HCT116 (cell line): ENCODE measurements at regions not wholly inside any gene's neighbourhood (a gene's known extent, or its start where the extent isn't known, plus 50 kb on each side); places are given as distances from the start of the nearest gene placed in this dataset.

Experiments used
- ATAC-seq: fragments of 200-7000 bp; cut with Tn5 transposase; 2 replicates; pipeline ENCODE4 v1.9.1; 2020; ENCODE audit warnings: mild to moderate bottlenecking, moderate library complexity
- BruUV-seq: library from RNA; stranded (reverse); fragments of 400-500 nt; replicated peaks from 2 replicates; lab custom pipeline; 2021; lab: Mats Ljungman, UMichigan
- CTCF ChIA-PET: fragments of 300-600 bp; sonication (Branson Sonifier 250); formaldehyde crosslinking; loops from one replicate; lab custom pipeline; 2021; ENCODE audit warnings: antibody characterized with exemption; lab: Charles Lee
- POLR2A ChIA-PET: fragments of 300-600, 350-600 bp; sonication (Branson Sonifier 250); formaldehyde crosslinking; loops from one replicate; lab custom pipeline; 2021; ENCODE audit warnings: antibody characterized with exemption; lab: Charles Lee
- RAD21 ChIA-PET, 2 experiments: fragments of 300-600 bp; sonication (Branson Sonifier 250); formaldehyde crosslinking; loops; one replicate each; lab custom pipeline; 2023; ENCODE audit warnings: low total read pairs in 2 of 2; ENCODE audit not compliant: uncharacterized antibody in 2 of 2, unreplicated experiment in 2 of 2, low non-redundant PET in 1 of 2; lab: Charles Lee
- DNase-seq: peaks from one replicate; pipeline ENCODE4 v3.0.0-alpha.2; 2010; ENCODE audit warnings: low read depth, low spot score
- H2AFZ ChIP-seq: fragments of 200-600 bp; shearing (Covaris generic), sonication (generic); 2 replicates; pipeline ENCODE4 v1.6.1; 2017; ENCODE audit warnings: low read depth, mixed run types, mixed read lengths, antibody characterized with exemption, low read length; ENCODE audit not compliant: poor library complexity, severe bottlenecking
- H3K27ac ChIP-seq: 2 replicates; pipeline ENCODE4 v1.5.1; 2012; ENCODE audit warnings: low read depth, low read length
- H3K27me3 ChIP-seq: fragments of 200-600 bp; sonication (generic); 2 replicates; pipeline ENCODE4 v1.6.1; 2016; ENCODE audit warnings: mixed run types, low read length, mixed read lengths; ENCODE audit not compliant: insufficient read depth
- H3K36me3 ChIP-seq, 2 experiments: fragments of 200-500 bp in 1 of 2; fragments of 200-600 bp in 1 of 2; sonication (Bioruptor generic) in 1 of 2; sonication (generic) in 1 of 2; 2 replicates each; pipeline versions ENCODE4 v1.5.1 to v1.6.1; 2014 to 2016; ENCODE audit warnings: low read length in 2 of 2, inconsistent platforms in 1 of 2, mixed read lengths in 1 of 2, mixed run types in 1 of 2; ENCODE audit not compliant: insufficient read depth in 2 of 2, control insufficient read depth in 1 of 2
- H3K4me1 ChIP-seq, 2 experiments: fragments of 200-600 bp in 1 of 2; sonication (generic) in 1 of 2; 2 replicates each; pipeline versions ENCODE4 v1.5.1 to v1.6.1; 2012 to 2017; ENCODE audit warnings: low read length in 2 of 2, inconsistent platforms in 1 of 2, mild to moderate bottlenecking in 1 of 2, mixed read lengths in 1 of 2, mixed run types in 1 of 2, moderate library complexity in 1 of 2; ENCODE audit not compliant: insufficient read depth in 2 of 2, control insufficient read depth in 1 of 2
- H3K4me2 ChIP-seq: fragments of 200-600 bp; sonication (generic); 2 replicates; pipeline ENCODE4 v1.6.1; 2017; ENCODE audit warnings: mixed run types, low read length, mixed read lengths
- H3K4me3 ChIP-seq, 2 experiments: fragments of 200-600 bp in 1 of 2; sonication (generic) in 1 of 2; replicated peaks in 1 of 2; 2 replicates each; pipeline ENCODE4 v1.5.1; 2011 to 2016; ENCODE audit warnings: low read length in 2 of 2, control low read depth in 1 of 2, low read depth in 1 of 2, mild to moderate bottlenecking in 1 of 2, mixed read lengths in 1 of 2, mixed run types in 1 of 2
- H3K79me2 ChIP-seq: fragments of 200-600 bp; sonication (generic); 2 replicates; pipeline ENCODE4 v1.6.1; 2017; ENCODE audit warnings: mild to moderate bottlenecking, mixed run types, low read length, moderate library complexity, mixed read lengths; ENCODE audit not compliant: insufficient read depth
- H3K9ac ChIP-seq: fragments of 200-600 bp; sonication (generic); 2 replicates; pipeline ENCODE4 v1.6.1; 2016; ENCODE audit warnings: low read length, mixed read lengths
- H3K9me2 ChIP-seq: fragments of 200-600 bp; sonication (generic), shearing (Covaris generic); 2 replicates; pipeline ENCODE4 v1.6.1; 2017; ENCODE audit warnings: mixed run types, mild to moderate bottlenecking, moderate library complexity; ENCODE audit not compliant: insufficient read depth
- H3K9me3 ChIP-seq, 2 experiments: fragments of 200-500 bp in 1 of 2; fragments of 200-600 bp in 1 of 2; sonication (Bioruptor generic) in 1 of 2; sonication (generic) in 1 of 2; 2 replicates each; pipeline ENCODE4 v1.6.1; 2014 to 2017; ENCODE audit warnings: low read length in 2 of 2, mixed read lengths in 2 of 2, inconsistent platforms in 1 of 2, low read depth in 1 of 2, mild to moderate bottlenecking in 1 of 2, mixed run types in 1 of 2, moderate library complexity in 1 of 2; ENCODE audit not compliant: control insufficient read depth in 1 of 2, insufficient read depth in 1 of 2
- H4K20me1 ChIP-seq: fragments of 200-600 bp; sonication (generic), shearing (Covaris generic); 2 replicates; pipeline ENCODE4 v1.6.1; 2017; ENCODE audit warnings: mixed run types, mild to moderate bottlenecking, moderate library complexity; ENCODE audit not compliant: insufficient read depth
- ATF3 ChIP-seq: IDR thresholded peaks from 2 replicates; pipeline ENCODE4 v1.6.1; 2012
- CTCF ChIP-seq, 3 experiments: fragments of 200-600 bp in 1 of 3; sonication (generic) in 1 of 3; IDR thresholded peaks in 2 of 3; conservative IDR thresholded peaks in 1 of 3; 2 replicates each; pipeline ENCODE4 v1.5.1; 2012 to 2017; ENCODE audit warnings: low read depth in 2 of 3, low read length in 2 of 3, antibody characterized with exemption in 1 of 3, borderline replicate concordance in 1 of 3, control low read depth in 1 of 3, mild to moderate bottlenecking in 1 of 3, mixed read lengths in 1 of 3, mixed run types in 1 of 3, moderate library complexity in 1 of 3; ENCODE audit not compliant: insufficient read depth in 1 of 3
- ELF1 ChIP-seq: IDR thresholded peaks from 2 replicates; pipeline ENCODE4 v1.6.1; 2012; ENCODE audit warnings: low read depth, borderline replicate concordance
- EZH2 ChIP-seq: fragments of 200-600 bp; sonication (generic); IDR thresholded peaks from 2 replicates; pipeline ENCODE4 v1.6.1; 2017; ENCODE audit warnings: antibody characterized with exemption, mixed run types
- JUND ChIP-seq: IDR thresholded peaks from 2 replicates; pipeline ENCODE4 v1.6.1; 2012
- POLR2A ChIP-seq: IDR thresholded peaks from 2 replicates; pipeline ENCODE4 v1.7.0; 2011; ENCODE audit warnings: borderline replicate concordance; ENCODE audit not compliant: insufficient read depth, insufficient read length; ENCODE audit errors: extremely low read depth
- RAD21 ChIP-seq: IDR thresholded peaks from 2 replicates; pipeline ENCODE4 v1.6.1; 2012; ENCODE audit warnings: low read depth, mild to moderate bottlenecking
- SIN3A ChIP-seq: IDR thresholded peaks from 2 replicates; pipeline ENCODE4 v1.6.1; 2012; ENCODE audit warnings: low read depth
- SP1 ChIP-seq: IDR thresholded peaks from 2 replicates; pipeline ENCODE4 v1.6.1; 2012; ENCODE audit warnings: low read depth
- SRF ChIP-seq: IDR thresholded peaks from 2 replicates; pipeline ENCODE4 v1.6.1; 2012; ENCODE audit warnings: low read depth
- YY1 ChIP-seq: IDR thresholded peaks from 2 replicates; pipeline ENCODE4 v1.6.1; 2011; ENCODE audit warnings: low read length, low read depth, moderate library complexity, mild to moderate bottlenecking; ENCODE audit not compliant: insufficient replicate concordance; ENCODE audit errors: extremely low read depth
- ZBTB33 ChIP-seq: IDR thresholded peaks from 2 replicates; pipeline ENCODE4 v1.6.1; 2011; ENCODE audit warnings: mild to moderate bottlenecking, low read length, moderate library complexity; ENCODE audit not compliant: insufficient replicate concordance; ENCODE audit errors: extremely low read depth
- ZFX ChIP-seq: fragments of 450-650 bp; IDR thresholded peaks from 2 replicates; pipeline ENCODE4 v1.6.1; 2017
- intact Hi-C: fragments of 100-400 bp; cut with micrococcal nuclease; formaldehyde crosslinking; loops from 2 replicates; pipeline ENCODE4 v1.10.0; 2022

GRCh38 chr16:51061328-51061727 lies 89.7 kb downstream of the SALL1 start:
- no peaks in the 10 kb centered on the region for H4K20me1 ChIP-seq
- TF ChIP-seq SIN3A: no peak
- TF ChIP-seq SRF: no peak
- TF ChIP-seq YY1: no peak
- no peak for TF ChIP-seq ATF3
- no peak for TF ChIP-seq CTCF (IDR thresholded peaks at IDR 0.05 in 2 of 3, conservative IDR thresholded peaks at IDR 0.05 in 1 of 3; ENCODE audit: borderline replicate concordance in 1 of 3, insufficient read depth in 1 of 3, low read depth in 2 of 3, low read length in 2 of 3)
- no peak for TF ChIP-seq POLR2A
- no peak for TF ChIP-seq RAD21
- no peak for TF ChIP-seq ELF1
- TF ChIP-seq EZH2: no peak
- H3K9me2 ChIP-seq: no peaks in the 10 kb centered on the region
- H2AFZ ChIP-seq: no peak overlapping the region
- no peaks in the 10 kb centered on the region for H3K4me1 ChIP-seq
- peaks cover 46% of the 10 kb centered on the region for H3K27me3 ChIP-seq
- no peaks in the 10 kb centered on the region for H3K79me2 ChIP-seq
- H3K27ac ChIP-seq: no peak overlapping the region
- ChIA-PET CTCF (no interaction called here), POLR2A (no interaction called here), RAD21 (no interaction called here)
- no peak overlapping the region for H3K9ac ChIP-seq
- DNase-seq (no peak), ATAC-seq (no peak)
- no TSS peak for BruUV-seq
- no peaks in the 10 kb centered on the region for H3K9me3 ChIP-seq
- intact Hi-C loops: no loop called here
- H3K4me3 ChIP-seq: no peak overlapping the region
- H3K36me3 ChIP-seq: no peaks in the 10 kb centered on the region
- H3K4me2 ChIP-seq: no peak overlapping the region

DNA sequence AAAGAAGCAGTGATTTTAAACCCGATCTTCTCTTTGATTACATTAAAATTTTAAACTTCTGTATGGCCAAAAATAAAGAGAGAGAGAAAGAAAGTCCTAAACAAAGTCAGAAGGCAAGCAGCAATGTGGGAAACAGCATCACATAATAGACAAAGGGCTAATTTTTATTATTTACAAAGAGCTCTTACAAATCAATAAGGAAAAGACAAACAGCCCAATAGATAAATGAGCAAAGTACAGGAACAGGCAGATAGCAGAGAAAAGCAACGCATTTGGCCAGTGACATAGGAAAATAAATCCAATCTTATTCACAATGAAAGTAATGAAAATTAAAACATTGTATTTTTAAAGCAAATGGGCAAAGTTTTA lies 93.1 kb downstream of the SALL1 start:
- Histone ChIP-seq H3K27ac (no peak overlapping the region), H3K79me2 (no peaks in the 10 kb centered on the region), H3K9me3 (no peaks in the 10 kb centered on the region), H4K20me1 (no peaks in the 10 kb centered on the region), H3K4me1 (no peaks in the 10 kb centered on the region), H3K4me2 (no peak overlapping the region), H3K4me3 (no peak overlapping the region), H3K9me2 (no peaks in the 10 kb centered on the region), H3K36me3 (no peaks in the 10 kb centered on the region), H3K27me3 (peaks cover 50% of the 10 kb centered on the region), H2AFZ (no peak overlapping the region), H3K9ac (no peak overlapping the region)
- ChIA-PET POLR2A (no interaction called here), CTCF (no interaction called here), RAD21 (no interaction called here)
- BruUV-seq: no TSS peak
- ATAC-seq (no peak), DNase-seq (no peak)
- TF ChIP-seq CTCF (IDR thresholded peaks at IDR 0.05 in 2 of 3, conservative IDR thresholded peaks at IDR 0.05 in 1 of 3; ENCODE audit: borderline replicate concordance in 1 of 3, insufficient read depth in 1 of 3, low read depth in 2 of 3, low read length in 2 of 3): no peak
- TF ChIP-seq JUND: no peak
- TF ChIP-seq ZFX: no peak
- TF ChIP-seq SP1: no peak
- TF ChIP-seq ZBTB33: no peak
- intact Hi-C loops: no loop called here
